Endothelial cell of umbilical vein (primary cell): ENCODE measurements at regions not wholly inside any gene's neighbourhood (a gene's known extent, or its start where the extent isn't known, plus 50 kb on each side); places are given as distances from the start of the nearest gene placed in this dataset.

Experiments
- BruUV-seq: library from RNA; stranded (reverse); fragments of 400-500 nt; replicated peaks from 2 replicates; lab custom pipeline; 2021; lab: Mats Ljungman, UMichigan
- CTCF ChIA-PET: fragments of 300-600, 350-600 bp; sonication (Branson Sonifier 250); formaldehyde crosslinking; loops from one replicate; lab custom pipeline; 2021; ENCODE audit warnings: antibody characterized with exemption, inconsistent platforms; lab: Charles Lee
- POLR2A ChIA-PET: fragments of 300-600, 350-600 bp; sonication (Branson Sonifier 250); formaldehyde crosslinking; loops from one replicate; lab custom pipeline; 2021; ENCODE audit warnings: antibody characterized with exemption, inconsistent platforms; lab: Charles Lee
- DNase-seq: peaks from one replicate; pipeline ENCODE4 v3.0.0-alpha.2; 2011; ENCODE audit warnings: low read depth, low spot score
- FAIRE-seq: peaks from 2 replicates; lab custom pipeline; 2011; peaks lifted over from hg19 to GRCh38; lab: Jason Lieb, UNC
- H2AFZ ChIP-seq: 2 replicates; pipeline ENCODE4 v1.6.0; 2012; ENCODE audit warnings: low read depth, low read length, control low read depth, inconsistent platforms
- H3K27ac ChIP-seq: 2 replicates; pipeline ENCODE4 v1.5.1; 2011; ENCODE audit warnings: low read depth, mild to moderate bottlenecking, control low read depth, low read length, moderate library complexity; ENCODE audit not compliant: insufficient read depth
- H3K27me3 ChIP-seq, 2 experiments: 2 replicates each; pipeline versions ENCODE4 v1.6.0 to v1.6.1; 2011; ENCODE audit warnings: low read length in 2 of 2, mixed read lengths in 1 of 2; ENCODE audit not compliant: control insufficient read depth in 2 of 2, insufficient read depth in 2 of 2
- H3K36me3 ChIP-seq, 2 experiments: 2 replicates in 1 of 2; 3 replicates in 1 of 2; pipeline ENCODE4 v1.5.1; 2011; ENCODE audit warnings: low read length in 2 of 2, mild to moderate bottlenecking in 1 of 2, moderate library complexity in 1 of 2; ENCODE audit not compliant: control insufficient read depth in 2 of 2, insufficient read depth in 2 of 2; ENCODE audit errors: extremely low read depth in 1 of 2
- H3K4me1 ChIP-seq: 3 replicates; pipeline ENCODE4 v1.5.1; 2011; ENCODE audit warnings: mild to moderate bottlenecking, low read length; ENCODE audit not compliant: control insufficient read depth, insufficient read depth; ENCODE audit errors: extremely low read depth
- H3K4me2 ChIP-seq: 2 replicates; pipeline ENCODE4 v1.6.1; 2011; ENCODE audit warnings: low read length, control low read depth, mixed read lengths; ENCODE audit not compliant: insufficient read depth
- H3K4me3 ChIP-seq, 3 experiments: fragments of 200-600 bp in 1 of 3; sonication (generic), shearing (Covaris generic) in 1 of 3; replicated peaks in 1 of 3; 2 replicates each; pipeline ENCODE4 v1.5.1; 2011 to 2016; ENCODE audit warnings: control low read depth in 3 of 3, low read length in 3 of 3, mild to moderate bottlenecking in 2 of 3, inconsistent platforms in 1 of 3, low read depth in 1 of 3, moderate library complexity in 1 of 3; ENCODE audit not compliant: insufficient read depth in 1 of 3
- H3K79me2 ChIP-seq: 2 replicates; pipeline ENCODE4 v1.6.0; 2012; ENCODE audit warnings: low read length, inconsistent platforms; ENCODE audit not compliant: control insufficient read depth, insufficient read depth
- H3K9ac ChIP-seq: replicated peaks from 2 replicates; pipeline ENCODE3; 2011; ENCODE audit warnings: low read length, control low read depth; ENCODE audit not compliant: insufficient read depth; ENCODE audit errors: extremely low read depth
- H3K9me1 ChIP-seq: replicated peaks from 3 replicates; pipeline ENCODE4 v1.6.0; 2011; ENCODE audit warnings: mild to moderate bottlenecking, low read length; ENCODE audit not compliant: control insufficient read depth, insufficient read depth; ENCODE audit errors: extremely low read depth
- H3K9me3 ChIP-seq: replicated peaks from 2 replicates; pipeline ENCODE4 v1.5.1; 2012; ENCODE audit warnings: low read length, inconsistent platforms; ENCODE audit not compliant: control insufficient read depth, insufficient read depth
- H4K20me1 ChIP-seq: replicated peaks from 2 replicates; pipeline ENCODE3; 2011; ENCODE audit warnings: mild to moderate bottlenecking, low read length; ENCODE audit not compliant: control insufficient read depth, insufficient read depth; ENCODE audit errors: extremely low read depth
- EZH2 ChIP-seq: IDR thresholded peaks from 2 replicates; pipeline ENCODE4 v1.6.1; 2012; ENCODE audit warnings: borderline replicate concordance, low read depth, mild to moderate bottlenecking, moderate library complexity, low read length, inconsistent platforms; ENCODE audit not compliant: severe bottlenecking
- FOS ChIP-seq: IDR thresholded peaks from 2 replicates; pipeline ENCODE4 v1.6.1; 2011; ENCODE audit warnings: mild to moderate bottlenecking, low read length, moderate library complexity, borderline replicate concordance; ENCODE audit not compliant: insufficient read depth
- GATA2 ChIP-seq: IDR thresholded peaks from 2 replicates; pipeline ENCODE4 v1.7.0; 2011; ENCODE audit warnings: low read depth, mild to moderate bottlenecking, moderate library complexity, mixed read lengths, low read length; ENCODE audit not compliant: insufficient read length, insufficient read depth
- MAX ChIP-seq: IDR thresholded peaks from 2 replicates; pipeline ENCODE4 v1.6.1; 2011; ENCODE audit not compliant: insufficient read depth, insufficient read length
- POLR2A ChIP-seq: IDR thresholded peaks from 2 replicates; pipeline ENCODE4 v1.6.1; 2012; ENCODE audit warnings: low read depth, mild to moderate bottlenecking, control low read depth, low read length
- dilution Hi-C: fragments of 300-500 bp; cut with MboI; formaldehyde crosslinking; loops from one replicate; pipeline ENCODE4 v1.15.0; 2019; ENCODE audit warnings: low sequenced_read_pairs; ENCODE audit not compliant: extremely low pct_ligation_motif_present
- intact Hi-C: fragments of 100-400 bp; cut with micrococcal nuclease; formaldehyde crosslinking; loops from one replicate; pipeline ENCODE4 v1.10.0; 2022

GRCh38 chr7:117995850-117996650, 122.8 kb upstream of the CTTNBP2 start:
- BruUV-seq: no TSS peak
- ChIA-PET CTCF (no interaction called here), POLR2A (no interaction called here)
- Histone ChIP-seq H3K9me1 (no peaks in the 10 kb centered on the region), H3K9ac (no peak overlapping the region), H3K4me2 (no peak overlapping the region), H2AFZ (no peak overlapping the region), H3K4me3 (no peak overlapping the region), H4K20me1 (no peaks in the 10 kb centered on the region), H3K9me3 (no peaks in the 10 kb centered on the region), H3K27ac (no peak overlapping the region), H3K4me1 (no peaks in the 10 kb centered on the region), H3K79me2 (no peaks in the 10 kb centered on the region), H3K36me3 (no peaks in the 10 kb centered on the region), H3K27me3 (no peaks in the 10 kb centered on the region)
- TF ChIP-seq MAX (no peak), EZH2 (no peak), GATA2 (no peak), POLR2A (no peak), FOS (no peak)
- dilution Hi-C loops: no loop called here
- FAIRE-seq (no peak), DNase-seq (no peak)
- intact Hi-C loops: no loop called here
